Activated CD4-positive, alpha-beta T cell treated with anti-CD3 and anti-CD28 coated beads, Interleukin-2, amount 10 ng/mL, durations not matched to agents 24 days and 14 days (primary cell): ENCODE measurements at regions not wholly inside any gene's neighbourhood (a gene's known extent, or its start where the extent isn't known, plus 50 kb on each side); places are given as distances from the start of the nearest gene placed in this dataset.
"Not testable (repeated sequence)": the region's sequence is repeated elsewhere in the genome, so short reads cannot be mapped to it uniquely, and the experiment has no call there.

Experiments used
- DNase-seq: peaks from one replicate; pipeline ENCODE4 v3.0.0; 2022
- H3K27ac Mint-ChIP-seq: one replicate; pipeline ENCODE4 v1.8.0; 2022; ENCODE audit warnings: mild to moderate bottlenecking, mixed read lengths
- H3K27me3 Mint-ChIP-seq: one replicate; pipeline ENCODE4 v1.8.0; 2022; ENCODE audit warnings: mixed read lengths
- H3K36me3 Mint-ChIP-seq: one replicate; pipeline ENCODE4 v1.8.0; 2022; ENCODE audit warnings: low read depth, mild to moderate bottlenecking, mixed read lengths
- H3K4me1 Mint-ChIP-seq: one replicate; pipeline ENCODE4 v1.8.0; 2021; ENCODE audit warnings: mixed read lengths
- H3K4me3 Mint-ChIP-seq: one replicate; pipeline ENCODE4 v1.8.0; 2022; ENCODE audit warnings: mild to moderate bottlenecking, moderate library complexity, mixed read lengths
- H3K9me3 Mint-ChIP-seq: one replicate; pipeline ENCODE4 v1.8.0; 2021; ENCODE audit warnings: mixed read lengths
- intact Hi-C: fragments of 100-400 bp; cut with micrococcal nuclease; formaldehyde crosslinking; loops from one replicate; pipeline ENCODE4 v1.15.1; 2023

- Mint-ChIP-seq H3K4me1 (no peaks in the 10 kb centered on the region), H3K36me3 (no peaks in the 10 kb centered on the region), H3K27ac (no peak overlapping the region), H3K27me3 (no peaks in the 10 kb centered on the region), H3K9me3 (peaks cover 14% of the 10 kb centered on the region), H3K4me3 (no peak overlapping the region)
- DNase-seq: no peak
- intact Hi-C loops: no loop called here
Observed at GRCh38 chr5:110290542-110290941, 435.9 kb downstream of the TMEM232 start.

- Mint-ChIP-seq H3K27me3 (no peaks in the 10 kb centered on the region), H3K36me3 (no peaks in the 10 kb centered on the region), H3K4me1 (no peaks in the 10 kb centered on the region), H3K9me3 (peaks cover 5% of the 10 kb centered on the region), H3K4me3 (no peak overlapping the region), H3K27ac (no peak overlapping the region)
- no peak for DNase-seq
- intact Hi-C loops: no loop called here
Observed at GRCh38 chr5:110294281-110294680, 432.2 kb downstream of the TMEM232 start.

- peaks cover 4% of the 10 kb centered on the region for H3K9me3 Mint-ChIP-seq
- no peak overlapping the region for H3K4me3 Mint-ChIP-seq
- intact Hi-C loops: no loop called here
- H3K27ac Mint-ChIP-seq: no peak overlapping the region
- H3K27me3 Mint-ChIP-seq: no peaks in the 10 kb centered on the region
- H3K36me3 Mint-ChIP-seq: no peaks in the 10 kb centered on the region
- no peaks in the 10 kb centered on the region for H3K4me1 Mint-ChIP-seq
- no peak for DNase-seq
Observed at GRCh38 chr5:110297152-110297670, 429.3 kb downstream of the TMEM232 start.

- no peak overlapping the region for H3K27ac Mint-ChIP-seq
- no peak for DNase-seq
- H3K27me3 Mint-ChIP-seq: no peaks in the 10 kb centered on the region
- intact Hi-C loops: no loop called here
- H3K9me3 Mint-ChIP-seq: peaks cover 8% of the 10 kb centered on the region
- no peaks in the 10 kb centered on the region for H3K36me3 Mint-ChIP-seq
- H3K4me3 Mint-ChIP-seq: no peak overlapping the region
- H3K4me1 Mint-ChIP-seq: no peaks in the 10 kb centered on the region
Observed at GRCh38 chr5:110304176-110304575, 422.3 kb downstream of the TMEM232 start.

GRCh38 chr5:110306650-110307049 lies 419.8 kb downstream of the TMEM232 start:
- no peak overlapping the region for H3K27ac Mint-ChIP-seq
- H3K4me3 Mint-ChIP-seq: no peak overlapping the region
- no peak for DNase-seq
- H3K27me3 Mint-ChIP-seq: no peaks in the 10 kb centered on the region
- intact Hi-C loops: no loop called here
- no peaks in the 10 kb centered on the region for H3K4me1 Mint-ChIP-seq
- no peaks in the 10 kb centered on the region for H3K36me3 Mint-ChIP-seq
- H3K9me3 Mint-ChIP-seq: peaks cover 8% of the 10 kb centered on the region

- no peaks in the 10 kb centered on the region for H3K27me3 Mint-ChIP-seq
- no peaks in the 10 kb centered on the region for H3K4me1 Mint-ChIP-seq
- H3K27ac Mint-ChIP-seq: no peak overlapping the region
- H3K4me3 Mint-ChIP-seq: no peak overlapping the region
- no peaks in the 10 kb centered on the region for H3K36me3 Mint-ChIP-seq
- peaks cover 3% of the 10 kb centered on the region for H3K9me3 Mint-ChIP-seq
- DNase-seq: no peak
- intact Hi-C loops: no loop called here
Observed at GRCh38 chr5:110309222-110309621, 417.2 kb downstream of the TMEM232 start.

- H3K4me3 Mint-ChIP-seq, H3K4me1 Mint-ChIP-seq, H3K36me3 Mint-ChIP-seq, H3K9me3 Mint-ChIP-seq, intact Hi-C loops, H3K27ac Mint-ChIP-seq, DNase-seq, H3K27me3 Mint-ChIP-seq: not testable (repeated sequence)
Observed at GRCh38 chr5:110316566-110316965, 409.9 kb downstream of the TMEM232 start.

GRCh38 chr5:110321117-110321516 lies 405.4 kb downstream of the TMEM232 start:
- no peaks in the 10 kb centered on the region for H3K36me3 Mint-ChIP-seq
- peaks cover 4% of the 10 kb centered on the region for H3K9me3 Mint-ChIP-seq
- DNase-seq: no peak
- H3K27ac Mint-ChIP-seq: no peak overlapping the region
- no peaks in the 10 kb centered on the region for H3K4me1 Mint-ChIP-seq
- no peak overlapping the region for H3K4me3 Mint-ChIP-seq
- no peaks in the 10 kb centered on the region for H3K27me3 Mint-ChIP-seq
- intact Hi-C loops: loop anchor here (10.0 kb wide), 1 partner anchor 626 kb away; no protein-coding TSS in a partner anchor

- H3K36me3 Mint-ChIP-seq: no peaks in the 10 kb centered on the region
- DNase-seq: no peak
- intact Hi-C loops: loop anchor here (10.0 kb wide), 1 partner anchor 629 kb away; no protein-coding TSS in a partner anchor
- H3K27ac Mint-ChIP-seq: no peak overlapping the region
- H3K4me3 Mint-ChIP-seq: no peak overlapping the region
- H3K27me3 Mint-ChIP-seq: no peaks in the 10 kb centered on the region
- no peaks in the 10 kb centered on the region for H3K9me3 Mint-ChIP-seq
- H3K4me1 Mint-ChIP-seq: no peaks in the 10 kb centered on the region
Observed at GRCh38 chr5:110323357-110323756, 403.1 kb downstream of the TMEM232 start.

- no peak for DNase-seq
- no peaks in the 10 kb centered on the region for H3K9me3 Mint-ChIP-seq
- H3K4me1 Mint-ChIP-seq: no peaks in the 10 kb centered on the region
- H3K27ac Mint-ChIP-seq: no peak overlapping the region
- H3K36me3 Mint-ChIP-seq: no peaks in the 10 kb centered on the region
- H3K4me3 Mint-ChIP-seq: no peak overlapping the region
- H3K27me3 Mint-ChIP-seq: no peaks in the 10 kb centered on the region
- intact Hi-C loops: loop anchor here (10.0 kb wide), 1 partner anchor 629 kb away; no protein-coding TSS in a partner anchor
Observed at GRCh38 chr5:110323832-110324231, 402.6 kb downstream of the TMEM232 start.

- H3K27me3 Mint-ChIP-seq: no peaks in the 10 kb centered on the region
- no peak for DNase-seq
- no peaks in the 10 kb centered on the region for H3K4me1 Mint-ChIP-seq
- no peaks in the 10 kb centered on the region for H3K36me3 Mint-ChIP-seq
- intact Hi-C loops: loop anchor here (10.0 kb wide), 1 partner anchor 630 kb away; no protein-coding TSS in a partner anchor
- H3K4me3 Mint-ChIP-seq: no peak overlapping the region
- H3K9me3 Mint-ChIP-seq: no peaks in the 10 kb centered on the region
- no peak overlapping the region for H3K27ac Mint-ChIP-seq
Observed at GRCh38 chr5:110324876-110325275, 401.6 kb downstream of the TMEM232 start.

GRCh38 chr5:110329955-110330525 lies 396.4 kb downstream of the TMEM232 start:
- intact Hi-C loops: loop anchor here (10.0 kb wide), 1 partner anchor 635 kb away; no protein-coding TSS in a partner anchor
- no peak overlapping the region for H3K27ac Mint-ChIP-seq

GRCh38 chr5:110333384-110333783 lies 393.1 kb downstream of the TMEM232 start:
- intact Hi-C loops: no loop called here
- Mint-ChIP-seq H3K4me1 (no peaks in the 10 kb centered on the region), H3K27me3 (peaks cover 2% of the 10 kb centered on the region), H3K9me3 (no peaks in the 10 kb centered on the region), H3K27ac (no peak overlapping the region), H3K36me3 (no peaks in the 10 kb centered on the region), H3K4me3 (no peak overlapping the region)
- DNase-seq: no peak

More at GRCh38 chr5:110329955-110330525, 396.4 kb downstream of the TMEM232 start:
- no peak for DNase-seq
- Mint-ChIP-seq H3K27me3 (peaks cover 1% of the 10 kb centered on the region), H3K9me3 (no peaks in the 10 kb centered on the region), H3K36me3 (no peaks in the 10 kb centered on the region), H3K4me3 (no peak overlapping the region), H3K4me1 (no peaks in the 10 kb centered on the region)

GRCh38 chr5:110335361-110336066 lies 391.0 kb downstream of the TMEM232 start:
- no peaks in the 10 kb centered on the region for H3K4me1 Mint-ChIP-seq
- peaks cover 2% of the 10 kb centered on the region for H3K27me3 Mint-ChIP-seq
- no peak overlapping the region for H3K4me3 Mint-ChIP-seq
- DNase-seq: no peak
- H3K27ac Mint-ChIP-seq: no peak overlapping the region
- H3K9me3 Mint-ChIP-seq: no peaks in the 10 kb centered on the region
- no peaks in the 10 kb centered on the region for H3K36me3 Mint-ChIP-seq
- intact Hi-C loops: no loop called here
